ENCODE measurements at regions not wholly inside any gene's neighbourhood (a gene's known extent, or its start where the extent isn't known, plus 50 kb on each side); places are given as distances from the start of the nearest gene placed in this dataset.
"Not testable (repeated sequence)": the region's sequence is repeated elsewhere in the genome, so short reads cannot be mapped to it uniquely, and the experiment has no call there.

DNA sequence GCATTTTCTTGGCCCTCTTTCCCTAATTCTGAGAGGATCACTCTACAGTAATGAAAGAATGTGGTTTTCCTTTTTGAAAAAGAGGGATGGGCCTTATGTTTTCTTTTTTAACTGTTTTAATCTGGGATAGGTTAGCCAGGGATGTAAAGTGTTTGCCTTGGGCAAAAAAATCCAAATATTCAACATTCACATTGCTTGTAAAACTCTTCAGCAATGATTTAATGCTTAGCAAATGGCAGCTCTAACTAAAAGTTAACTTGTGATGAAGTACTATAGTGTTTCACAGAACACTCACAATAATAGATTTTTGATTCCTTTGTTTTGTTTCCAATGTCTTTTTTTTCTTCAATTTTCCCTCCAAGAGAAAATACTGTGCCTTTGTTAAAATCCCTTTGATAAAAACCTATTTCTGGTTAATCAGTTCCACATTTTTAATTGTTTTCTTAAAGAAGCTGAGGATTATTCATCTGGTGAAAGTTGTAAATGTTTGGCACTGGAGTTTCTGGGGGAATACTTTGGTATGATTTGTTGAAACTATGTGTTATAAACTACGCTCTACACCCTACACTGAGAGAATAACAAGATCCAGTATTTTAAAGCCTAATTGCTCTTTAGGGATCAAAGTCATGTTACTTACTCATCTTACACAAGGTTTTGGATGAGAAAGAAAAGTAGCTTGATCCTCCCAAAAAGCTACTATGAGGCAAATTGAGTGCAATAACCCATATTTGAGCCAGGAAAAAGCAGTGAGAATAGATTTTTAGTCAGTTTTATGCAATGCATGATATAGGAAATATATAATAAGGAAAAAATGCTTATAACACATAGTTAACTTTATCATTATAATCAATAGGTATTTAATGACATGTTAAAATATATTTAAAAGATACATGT lies 335.8 kb downstream of the EPHA7 start:
- no peak for DNase-seq (ENCODE audit: low spot score)

DNA sequence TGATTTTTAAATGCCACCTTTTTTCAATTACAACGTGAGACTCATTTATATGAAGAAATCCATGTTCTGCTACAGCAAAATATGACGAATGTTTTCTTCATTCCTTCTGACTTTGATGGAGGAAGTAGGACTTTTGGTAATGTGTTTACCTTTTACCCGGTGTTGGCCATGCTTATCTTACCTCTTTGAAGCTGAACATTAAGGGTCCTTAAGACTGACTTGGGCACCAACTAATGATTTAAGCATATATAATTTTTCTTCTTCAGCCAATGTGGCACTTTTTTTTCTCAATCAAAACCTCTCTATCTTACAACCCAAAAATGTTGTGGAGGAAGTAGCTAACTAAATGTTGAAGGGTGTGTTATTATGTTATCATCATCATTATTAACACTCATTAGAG lies 337.5 kb downstream of the EPHA7 start:
- no peak for DNase-seq (ENCODE audit: low spot score)

DNA sequence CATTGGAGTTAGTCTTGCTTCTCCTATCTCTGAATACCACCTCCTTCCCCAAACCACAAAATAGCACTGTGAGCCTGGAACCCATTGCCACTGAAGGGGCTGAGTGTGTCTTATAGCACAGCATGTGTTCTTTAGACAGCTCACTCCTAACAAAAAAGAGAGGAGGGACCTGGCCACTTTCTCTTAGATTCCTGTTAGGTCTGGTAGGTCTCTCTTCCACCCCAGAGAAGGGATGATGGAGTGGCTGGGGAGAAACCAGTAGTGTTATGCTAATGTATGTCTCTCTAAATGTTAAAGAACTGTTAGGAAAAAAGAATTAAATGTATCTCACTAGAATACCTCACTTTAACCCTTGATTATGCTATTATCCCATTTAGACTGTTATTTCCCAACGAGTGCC lies 340.3 kb downstream of the EPHA7 start:
- no peak for DNase-seq (ENCODE audit: low spot score)

DNA sequence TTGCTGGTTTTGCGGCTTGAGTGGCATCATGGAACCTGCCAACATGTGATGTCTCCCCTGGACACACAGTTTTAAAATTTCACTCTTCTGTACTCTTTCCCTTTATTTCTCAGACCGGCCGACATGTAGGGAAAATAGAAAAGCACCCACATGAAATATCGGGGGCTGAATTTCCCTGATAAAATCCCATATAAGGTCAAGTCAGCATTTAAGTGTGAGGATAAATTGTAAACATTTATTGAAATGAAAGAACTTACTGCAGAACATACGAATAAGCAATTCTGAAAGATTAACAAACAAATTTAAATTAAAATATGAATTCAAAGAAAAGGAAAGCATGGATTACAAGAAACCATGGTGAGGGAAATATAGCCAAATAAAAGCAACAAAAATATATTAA lies 345.5 kb downstream of the EPHA7 start:
- DNase-seq (ENCODE audit: low spot score) = no peak

DNA sequence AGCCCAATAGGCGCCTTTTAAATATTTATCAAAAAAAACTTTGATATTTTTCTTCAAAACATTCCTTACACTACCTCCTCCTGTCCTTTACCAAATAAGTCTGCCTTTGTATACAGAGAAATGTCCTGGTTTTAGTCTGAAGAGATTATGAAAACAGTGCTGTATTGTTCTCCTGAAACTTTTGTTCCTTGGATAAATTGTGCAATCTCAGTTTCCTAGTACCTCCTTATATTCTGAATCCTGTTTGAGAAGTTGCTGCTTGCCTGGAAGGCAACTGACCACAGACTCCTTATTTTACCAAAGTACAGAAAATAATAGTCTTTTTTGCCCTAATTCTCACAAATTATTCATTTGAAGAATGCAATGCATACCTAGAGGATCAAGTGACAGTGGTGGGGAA lies 349.5 kb downstream of the EPHA7 start:
- no peak for DNase-seq (ENCODE audit: low spot score)

DNA sequence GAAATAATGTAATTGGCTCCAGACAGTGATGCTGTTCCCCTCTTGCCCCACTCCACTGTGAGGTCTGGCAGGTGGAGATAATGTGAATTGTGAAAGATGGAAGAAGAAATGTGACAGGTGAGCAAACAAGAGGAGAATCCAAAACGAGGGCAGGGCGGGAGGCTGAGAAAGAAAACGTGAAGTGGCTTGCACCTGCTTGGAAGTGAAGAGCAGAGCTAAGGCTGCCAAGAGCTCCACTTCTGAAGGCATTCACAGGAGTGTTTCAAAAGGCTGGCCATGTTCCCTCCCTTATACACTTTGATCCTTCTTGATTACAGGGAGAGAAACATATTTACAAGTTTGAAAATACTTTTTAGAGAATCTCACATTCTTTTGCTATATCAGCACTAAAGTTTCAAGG lies 359.4 kb downstream of the EPHA7 start:
- no peak for DNase-seq (ENCODE audit: low spot score)

DNA sequence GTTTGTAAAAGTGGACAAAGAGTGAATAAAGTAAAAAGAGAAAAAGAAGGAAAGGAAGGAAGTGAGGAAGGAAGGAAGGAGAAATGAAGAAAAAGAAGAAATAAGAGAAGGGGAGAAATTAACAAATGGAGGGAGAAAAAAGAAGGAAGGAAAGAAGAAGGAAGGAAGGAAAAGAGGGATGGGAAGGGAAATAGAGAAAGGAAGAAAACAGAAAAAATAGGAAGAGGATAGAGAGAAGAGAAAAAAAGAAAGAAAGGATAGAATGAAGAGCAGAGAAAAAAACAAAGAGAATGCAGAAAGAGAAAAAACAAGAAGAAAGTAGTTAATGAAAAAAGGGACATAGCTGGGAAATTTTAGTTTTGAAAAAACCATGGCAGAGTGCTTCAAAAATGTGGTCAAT lies 361.8 kb downstream of the EPHA7 start:
- DNase-seq (ENCODE audit: low spot score) = no peak

DNA sequence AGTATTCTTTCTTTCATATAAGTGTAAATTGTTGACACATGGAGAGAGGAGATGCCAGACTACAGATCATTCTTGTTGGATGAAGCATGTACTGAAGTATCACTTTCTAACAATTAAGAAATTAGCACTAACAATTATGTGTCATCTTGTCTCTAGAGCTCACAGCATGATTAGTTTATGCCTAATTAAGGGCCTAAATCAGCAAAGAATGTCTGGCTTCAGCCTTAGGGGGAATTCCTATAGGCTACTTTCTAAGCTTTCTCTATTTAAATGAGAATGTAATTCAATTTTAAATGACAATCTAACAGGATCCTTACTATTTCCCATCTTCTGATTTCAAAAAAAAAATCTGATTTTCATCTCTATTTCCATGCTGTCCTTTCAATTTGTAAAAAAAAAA lies 371.0 kb downstream of the EPHA7 start:
- no peak for DNase-seq (ENCODE audit: low spot score)

DNA sequence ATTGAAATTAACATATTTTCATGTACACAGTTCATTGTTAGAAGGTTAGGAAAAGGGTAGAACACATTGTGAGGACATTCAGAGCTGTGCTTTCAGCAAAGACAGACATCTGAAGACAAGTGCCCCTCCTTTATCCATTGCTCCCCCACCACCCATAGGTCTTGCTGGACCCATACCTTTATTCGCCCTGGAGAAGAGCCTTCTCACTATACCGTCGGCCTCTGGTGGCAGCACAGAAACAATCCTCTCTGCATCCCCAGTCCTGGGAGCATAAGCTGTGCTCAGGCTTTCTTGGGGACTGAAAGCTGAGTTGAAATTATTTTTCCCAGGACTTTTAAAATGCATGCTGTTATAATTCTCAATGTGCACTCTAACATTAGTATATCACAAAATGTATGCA lies 372.3 kb downstream of the EPHA7 start:
- DNase-seq (ENCODE audit: low spot score) = no peak

DNA sequence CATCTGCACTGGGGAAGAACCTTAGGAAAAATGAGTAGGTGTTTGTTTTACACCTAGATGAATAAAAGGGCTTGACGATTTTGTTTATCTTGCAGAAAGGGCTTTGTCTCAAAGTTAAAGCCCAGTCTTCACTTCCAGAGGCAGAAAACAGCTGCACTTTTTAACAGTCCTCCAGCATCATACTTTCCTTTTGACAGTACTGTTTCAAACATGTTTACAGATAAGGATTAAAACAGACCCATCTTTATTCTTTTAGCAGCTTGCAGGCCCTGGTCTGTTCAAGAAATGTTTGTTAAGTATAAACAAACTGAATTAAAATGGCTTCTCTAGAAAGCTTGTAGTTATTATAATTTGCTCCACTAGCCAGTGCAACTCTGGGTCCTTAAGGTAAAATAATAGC lies 374.2 kb downstream of the EPHA7 start:
- no peak for DNase-seq (ENCODE audit: low spot score)

DNA sequence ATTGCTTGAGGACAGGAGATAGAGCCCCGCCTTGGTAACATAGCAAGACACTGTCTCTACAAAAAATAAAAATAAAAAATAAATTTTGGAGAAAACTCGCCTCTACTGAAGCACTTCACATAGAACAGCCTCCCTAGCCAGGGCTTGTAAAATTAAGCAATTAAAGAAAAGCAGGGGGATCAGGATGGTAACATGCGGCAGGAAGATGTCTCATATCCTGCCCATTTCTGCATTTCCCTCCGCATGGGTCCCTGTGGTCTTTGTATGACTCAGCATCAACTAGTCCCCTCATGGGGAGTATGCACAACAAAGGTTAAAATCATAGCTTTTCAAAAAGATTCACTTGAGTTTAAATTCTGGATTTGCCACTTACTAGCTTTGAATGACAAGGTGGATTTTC lies 379.0 kb downstream of the EPHA7 start:
- no peak for DNase-seq (ENCODE audit: low spot score)

DNA sequence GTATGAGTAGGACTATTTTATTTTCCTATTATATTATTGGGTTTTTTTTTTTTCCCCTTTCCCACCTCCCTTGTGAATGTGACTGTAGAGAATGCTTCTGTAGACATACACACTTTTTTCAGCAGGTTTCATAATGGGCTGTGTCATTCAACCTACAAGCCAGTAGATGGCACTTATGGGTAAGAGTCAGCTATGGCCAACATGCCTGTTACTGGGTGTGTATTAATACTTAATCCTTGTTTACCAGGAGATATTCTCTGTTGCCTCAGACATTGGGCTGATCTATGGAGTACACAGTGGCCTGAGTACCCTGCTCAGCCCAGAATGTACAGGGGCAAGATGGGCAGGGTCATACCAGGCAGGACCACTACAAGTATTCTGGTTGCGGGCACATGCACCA lies 382.5 kb downstream of the EPHA7 start:
- peak; percentile 4 for DNase-seq (ENCODE audit: low spot score)

DNA sequence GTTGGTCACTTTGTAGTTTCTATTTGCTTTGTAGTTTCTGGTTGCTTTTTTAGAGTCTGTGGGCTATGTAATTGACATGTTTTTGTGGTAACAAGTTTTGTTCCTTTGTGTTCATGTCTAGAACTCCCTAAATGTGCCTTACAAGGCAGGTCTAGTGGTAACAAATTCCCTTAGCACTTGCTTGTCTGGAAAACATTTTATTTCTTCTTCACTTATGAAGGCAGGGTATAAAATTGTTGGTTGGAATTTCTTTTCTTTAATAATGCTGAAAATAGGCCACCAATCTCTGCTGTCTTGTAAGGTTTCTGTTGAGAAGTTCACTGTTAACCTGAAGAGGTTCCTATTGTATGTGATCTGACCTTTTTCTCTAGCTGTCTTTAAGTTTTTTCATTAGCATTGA lies 383.6 kb downstream of the EPHA7 start:
- DNase-seq (ENCODE audit: low spot score) = no peak

DNA sequence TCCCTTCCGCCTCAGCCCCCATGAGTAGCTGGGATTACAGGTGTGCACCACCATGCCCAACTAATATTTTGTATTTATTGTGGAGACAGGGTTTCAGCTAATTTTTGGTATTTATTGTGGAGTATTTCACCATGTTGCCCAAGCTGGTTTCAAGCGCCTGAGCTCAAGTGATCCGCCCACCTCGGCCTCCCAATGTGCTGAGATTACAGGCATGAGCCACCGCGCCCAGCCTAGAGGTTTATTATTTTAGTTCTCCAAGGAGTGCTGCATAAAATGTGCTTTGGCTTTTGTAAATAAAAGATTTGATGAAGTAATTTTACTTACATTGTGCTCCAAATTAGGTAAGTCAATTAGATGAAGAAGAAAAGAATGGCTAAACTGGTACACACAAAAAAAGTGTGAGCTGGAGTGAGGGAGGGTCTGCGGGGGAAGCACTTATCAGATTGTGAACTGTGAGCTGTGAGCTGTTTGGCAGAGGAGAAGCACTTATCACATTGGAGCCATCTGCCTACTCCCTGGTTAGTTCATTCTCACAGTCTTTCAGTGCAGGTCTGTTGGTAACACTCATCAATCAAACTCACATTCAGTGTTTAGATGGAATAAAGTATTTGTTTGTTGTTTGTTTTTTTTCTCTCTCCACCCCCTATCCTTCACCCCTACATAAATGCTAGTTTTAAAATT lies 398.0 kb downstream of the EPHA7 start:
- no peak for DNase-seq (ENCODE audit: low spot score)

DNA sequence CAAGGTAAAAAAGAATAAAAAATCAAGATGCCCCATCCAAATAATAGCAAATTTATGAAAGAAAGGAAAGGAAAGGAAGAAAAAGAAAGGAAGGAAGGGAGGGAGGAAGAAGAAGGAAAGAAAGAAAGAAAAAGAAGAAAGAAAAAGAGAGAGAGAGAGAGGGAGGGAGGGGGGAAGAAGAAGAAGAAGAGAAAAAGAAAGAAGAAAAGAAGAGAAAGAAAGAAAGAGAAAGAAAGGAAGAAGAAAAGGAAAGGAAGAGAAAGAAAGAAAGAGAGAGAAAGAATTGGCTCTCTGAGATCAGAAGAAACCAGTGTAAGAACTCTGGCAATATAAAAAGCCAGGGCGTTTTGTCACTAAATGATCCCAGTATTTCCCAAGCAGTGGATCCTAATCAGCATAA lies 401.7 kb downstream of the EPHA7 start:
- no peak for DNase-seq (ENCODE audit: low spot score)

DNA sequence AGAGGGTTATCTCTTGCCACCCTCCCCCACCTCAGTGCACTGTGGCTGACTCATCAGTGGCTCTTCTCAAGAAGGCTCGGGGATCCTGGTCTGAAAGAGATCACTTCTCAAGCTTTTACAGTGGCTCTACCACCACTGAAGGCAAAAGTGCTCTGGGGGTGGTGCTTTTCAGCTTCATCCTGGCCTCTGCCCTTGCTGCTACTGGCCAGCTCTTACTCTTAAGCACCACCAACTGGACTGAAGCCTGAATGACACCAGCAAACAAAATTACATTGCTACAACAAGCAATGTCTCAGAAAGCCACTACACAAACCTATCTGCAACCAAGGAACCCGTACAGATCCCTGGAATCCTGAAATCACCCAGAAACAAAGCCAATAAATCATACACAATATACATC lies 402.1 kb downstream of the EPHA7 start:
- DNase-seq (ENCODE audit: low spot score) = peak; percentile 8

DNA sequence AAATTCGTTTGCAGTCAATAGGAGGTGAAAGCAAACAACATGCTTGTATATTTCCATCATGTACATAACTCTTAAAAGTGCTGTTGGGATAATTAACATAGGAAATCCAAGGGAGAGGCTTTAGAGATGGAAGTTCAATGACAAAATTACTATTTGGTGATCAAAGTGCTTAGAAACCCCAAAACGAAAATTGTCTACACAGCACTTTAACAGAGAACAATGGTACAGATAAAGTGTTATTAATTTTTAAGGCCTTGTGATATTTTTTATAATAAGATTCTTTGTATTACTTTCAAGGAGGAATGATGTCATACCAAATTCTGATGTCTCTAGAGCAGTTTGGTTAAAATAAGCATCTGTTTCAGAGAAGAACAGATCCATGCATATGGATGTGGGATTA lies 406.3 kb downstream of the EPHA7 start:
- no peak for DNase-seq (ENCODE audit: low spot score)

DNA sequence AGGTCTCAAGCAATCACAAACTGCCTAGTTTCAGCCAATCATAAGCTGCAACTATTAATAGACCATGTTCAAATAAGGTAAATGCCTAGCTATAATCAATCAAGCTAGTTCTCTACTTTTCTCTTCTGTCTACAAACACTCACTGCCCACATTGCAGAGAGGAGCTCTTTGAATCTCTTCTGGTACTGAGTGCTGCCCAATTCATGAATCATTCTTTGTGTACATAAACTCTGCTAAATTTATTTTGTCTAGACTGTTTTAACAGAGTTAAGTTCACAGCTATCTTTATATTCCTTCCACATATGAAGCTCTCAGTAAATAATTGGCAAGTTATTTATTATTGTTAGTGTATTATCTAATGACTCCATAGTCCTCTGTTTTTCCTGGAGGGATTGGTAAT lies 411.0 kb downstream of the EPHA7 start:
- DNase-seq (ENCODE audit: low spot score) = no peak

DNA sequence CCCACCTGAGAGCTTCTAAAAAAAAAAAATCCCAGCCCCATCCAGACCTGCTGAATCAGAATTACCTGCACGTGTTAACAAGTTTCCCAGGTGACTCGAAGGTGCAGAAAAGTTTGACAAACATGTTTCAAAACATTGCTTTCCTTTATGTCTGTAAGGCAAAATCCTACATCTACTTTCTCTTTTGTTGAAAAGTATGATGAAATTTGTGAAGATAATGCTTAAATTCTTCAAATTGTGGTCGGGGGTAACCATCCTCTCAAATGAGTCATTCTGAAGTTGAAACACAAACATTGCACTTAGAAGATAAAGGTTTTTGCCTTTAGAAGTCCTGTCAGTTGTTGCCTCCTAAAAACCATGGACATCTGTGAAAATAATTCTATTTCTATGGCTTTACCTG lies 429.7 kb downstream of the EPHA7 start:
- no peak for DNase-seq (ENCODE audit: low spot score)

DNA sequence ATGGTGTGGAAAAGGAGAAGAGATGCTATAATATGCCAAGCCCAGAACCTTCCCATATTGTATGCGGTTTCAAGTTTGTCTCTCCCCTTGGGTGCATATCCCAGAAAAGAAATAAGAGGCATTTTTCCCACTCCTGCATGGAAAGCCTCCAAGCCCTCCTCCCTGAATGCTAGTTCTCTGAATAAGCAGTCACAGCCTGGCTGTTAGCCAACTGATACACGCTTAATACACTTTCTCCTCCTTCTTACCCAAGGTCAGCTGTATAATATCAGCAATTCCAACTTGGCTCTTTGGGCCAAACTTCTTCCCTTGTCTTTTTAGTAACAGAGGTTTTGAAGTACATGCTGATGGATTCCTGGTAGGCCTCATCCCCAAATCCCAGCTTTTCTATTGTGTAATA lies 440.1 kb downstream of the EPHA7 start:
- no peak for DNase-seq (ENCODE audit: low spot score)

DNA sequence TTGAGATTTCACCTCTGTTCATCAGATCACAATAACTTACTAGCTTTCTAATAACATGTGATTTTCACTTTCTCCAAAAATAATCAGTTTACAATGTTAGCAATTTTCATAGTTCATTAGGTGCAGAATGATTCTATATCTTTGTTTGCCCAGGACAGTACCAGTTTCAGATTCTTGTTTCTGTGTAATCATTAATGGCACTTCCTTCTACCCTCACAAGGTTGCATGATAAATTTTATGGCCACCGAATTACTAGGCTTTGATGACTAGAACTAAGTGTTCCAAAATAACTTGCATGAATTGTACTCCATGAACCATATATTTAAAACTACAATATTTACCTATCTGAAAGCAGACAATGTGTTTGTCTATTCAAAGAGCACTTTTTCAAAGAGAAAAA lies 442.3 kb downstream of the EPHA7 start:
- no peak for DNase-seq (ENCODE audit: low spot score)

DNA sequence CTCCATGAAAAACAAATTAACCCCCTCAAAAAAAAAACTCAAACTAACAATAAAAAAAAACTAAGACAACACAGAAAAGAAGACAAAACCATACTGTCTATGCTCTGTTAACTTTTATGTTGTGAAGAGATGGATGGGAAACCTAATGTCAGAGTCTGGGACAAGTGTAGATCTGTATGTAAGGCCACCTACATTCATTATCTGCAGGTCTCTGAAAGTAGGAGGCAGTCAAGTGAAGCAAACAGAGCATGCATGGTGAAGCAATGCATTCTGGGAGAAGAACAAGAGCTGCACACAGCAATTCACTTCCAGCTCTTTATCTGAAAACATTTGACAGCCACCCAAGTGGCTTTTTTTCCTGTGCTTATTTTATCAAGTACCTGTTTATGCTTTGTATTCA lies 452.0 kb downstream of the EPHA7 start:
- no peak for DNase-seq (ENCODE audit: low spot score)

DNA sequence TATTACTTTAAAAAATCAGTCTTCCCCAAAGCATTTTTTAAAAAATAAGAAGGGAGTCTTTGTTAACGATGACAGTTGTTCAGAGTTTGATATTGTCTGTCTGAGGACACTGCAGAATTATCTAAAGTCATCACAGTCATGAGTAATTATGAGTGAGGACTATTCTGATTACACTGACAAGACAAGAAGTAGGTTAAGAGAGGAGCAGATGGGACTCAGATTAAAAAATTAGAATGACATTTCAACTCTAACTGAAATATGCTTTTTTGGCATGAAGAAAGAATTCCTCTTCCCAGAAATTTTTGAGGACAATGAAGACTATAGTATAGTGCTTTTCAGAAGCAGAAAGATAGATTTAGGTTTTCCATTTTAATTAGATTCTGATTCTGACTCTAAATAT lies 456.5 kb downstream of the EPHA7 start:
- no peak for DNase-seq (ENCODE audit: low spot score)

DNA sequence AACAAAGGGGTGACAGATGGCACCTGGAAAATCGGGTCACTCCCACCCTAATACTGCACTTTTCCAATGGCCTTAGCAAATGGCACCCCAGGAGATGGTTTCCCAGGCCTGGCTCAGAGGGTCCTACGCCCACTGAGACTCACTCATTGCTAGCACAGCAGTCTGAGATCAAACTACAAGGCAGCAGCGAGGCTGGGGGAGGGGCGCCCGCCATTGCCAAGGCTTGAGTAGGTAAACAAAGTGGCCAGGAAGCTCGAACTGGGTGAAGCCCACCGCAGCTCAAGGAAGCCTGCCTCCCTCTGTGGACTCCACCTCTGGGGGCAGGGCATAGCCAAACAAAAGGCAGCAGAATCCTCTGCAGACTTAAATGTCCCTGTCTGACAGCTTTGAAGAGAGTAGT lies 467.2 kb downstream of the EPHA7 start:
- DNase-seq (ENCODE audit: low spot score) = not testable (repeated sequence)
